ENCODE measurements at regions not wholly inside any gene's neighbourhood (a gene's known extent, or its start where the extent isn't known, plus 50 kb on each side); places are given as distances from the start of the nearest gene placed in this dataset.

DNA sequence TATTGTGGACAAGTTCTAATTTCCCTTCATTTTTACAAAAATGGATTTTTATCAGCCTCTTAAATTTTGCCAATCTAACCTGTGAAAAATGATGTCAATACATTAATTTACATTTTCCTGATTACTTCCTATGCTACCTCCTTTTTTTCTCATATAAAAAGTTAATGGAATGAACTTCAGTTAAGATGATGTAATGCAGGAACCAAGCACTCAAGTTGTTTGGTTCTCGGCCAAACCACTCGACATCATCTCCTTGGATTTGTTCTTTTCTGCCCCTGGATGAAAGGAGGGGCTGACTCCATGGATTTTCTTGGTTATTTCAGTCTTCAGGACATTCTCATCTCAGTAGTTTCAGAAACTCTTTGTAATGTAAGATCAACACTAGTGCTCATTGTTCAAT is 253.1 kb upstream of the NXPH2 start:
- no peak for DNase-seq (ENCODE audit: low spot score)

DNA sequence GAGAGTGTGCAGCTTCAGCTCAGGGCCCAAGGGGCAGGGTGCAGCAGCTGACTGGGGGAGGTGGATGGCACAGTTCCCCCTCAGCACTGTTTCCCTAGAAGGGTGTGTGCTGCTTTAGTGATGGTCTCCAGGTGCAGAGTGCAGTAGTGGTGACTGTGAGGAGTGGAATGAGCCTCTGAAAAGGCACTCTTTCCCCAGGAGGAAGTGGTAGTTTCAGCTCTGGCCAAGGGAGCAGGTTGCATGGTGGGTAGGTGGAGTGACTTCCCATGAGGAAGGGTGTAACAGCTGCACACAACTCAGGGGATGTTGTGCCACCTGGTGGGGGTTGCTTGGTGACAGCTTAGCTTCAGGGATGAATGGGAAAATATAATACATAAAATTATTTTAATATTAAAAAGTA is 251.5 kb upstream of the NXPH2 start:
- DNase-seq (ENCODE audit: low spot score), result peak; percentile 27

DNA sequence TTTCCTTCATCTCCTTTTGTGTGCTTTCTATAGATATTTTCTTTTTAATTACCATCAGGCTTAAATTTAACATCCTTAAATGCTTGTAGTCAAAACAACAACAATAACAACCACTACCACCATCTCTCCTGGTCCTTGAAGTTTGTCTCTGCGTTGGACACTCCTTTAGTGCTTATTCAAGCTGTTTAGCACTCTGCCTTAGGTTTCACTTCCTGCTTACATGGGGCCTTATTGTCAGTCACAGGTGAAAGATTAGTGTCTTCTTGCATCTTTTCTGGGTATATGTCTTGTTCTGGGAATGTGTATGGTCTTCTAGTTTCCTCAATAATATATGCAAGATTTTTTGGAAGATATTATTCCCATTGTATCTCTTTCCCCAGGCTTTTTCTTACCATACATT is 240.1 kb upstream of the NXPH2 start:
- DNase-seq (ENCODE audit: low spot score), result no peak

DNA sequence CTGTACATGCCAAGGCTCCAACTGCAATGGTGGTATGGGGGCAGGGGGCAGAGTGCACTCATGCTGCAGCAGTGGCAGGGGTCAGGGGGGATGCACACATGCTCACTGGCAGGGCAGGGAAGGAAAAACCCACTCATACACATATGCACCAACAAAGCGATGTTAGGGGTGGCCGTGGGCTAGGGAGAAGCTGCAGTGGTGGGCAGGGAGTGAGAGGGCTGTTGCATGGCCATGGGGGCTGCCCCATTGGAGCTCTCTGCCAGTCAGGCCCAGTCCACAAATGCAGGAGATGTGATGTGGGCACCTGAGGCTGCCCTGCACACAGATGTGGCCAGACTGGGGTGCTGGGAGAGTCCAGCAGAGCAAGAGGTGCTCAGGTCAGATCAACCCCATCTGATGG is 238.1 kb upstream of the NXPH2 start:
- DNase-seq (ENCODE audit: low spot score), result no peak

DNA sequence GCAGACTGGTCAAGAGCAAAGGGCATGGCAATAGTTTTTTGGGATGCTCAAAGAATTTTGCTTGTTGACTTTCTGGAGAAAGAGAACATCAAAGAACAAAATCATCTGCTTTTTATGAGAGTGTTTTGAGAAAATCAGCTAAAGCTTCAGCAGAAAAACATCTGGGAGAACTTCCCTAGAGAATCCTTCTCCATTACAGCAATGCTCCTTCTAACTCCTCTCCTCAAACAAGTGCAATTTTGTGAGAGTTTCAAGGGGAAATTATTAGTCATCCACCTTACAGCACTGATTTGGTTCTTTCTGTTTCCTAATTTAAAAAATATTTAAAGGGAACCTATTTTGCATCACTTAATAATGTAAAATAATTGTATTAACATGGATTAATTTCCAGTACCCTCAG is 226.9 kb upstream of the NXPH2 start:
- DNase-seq (ENCODE audit: low spot score), result no peak

DNA sequence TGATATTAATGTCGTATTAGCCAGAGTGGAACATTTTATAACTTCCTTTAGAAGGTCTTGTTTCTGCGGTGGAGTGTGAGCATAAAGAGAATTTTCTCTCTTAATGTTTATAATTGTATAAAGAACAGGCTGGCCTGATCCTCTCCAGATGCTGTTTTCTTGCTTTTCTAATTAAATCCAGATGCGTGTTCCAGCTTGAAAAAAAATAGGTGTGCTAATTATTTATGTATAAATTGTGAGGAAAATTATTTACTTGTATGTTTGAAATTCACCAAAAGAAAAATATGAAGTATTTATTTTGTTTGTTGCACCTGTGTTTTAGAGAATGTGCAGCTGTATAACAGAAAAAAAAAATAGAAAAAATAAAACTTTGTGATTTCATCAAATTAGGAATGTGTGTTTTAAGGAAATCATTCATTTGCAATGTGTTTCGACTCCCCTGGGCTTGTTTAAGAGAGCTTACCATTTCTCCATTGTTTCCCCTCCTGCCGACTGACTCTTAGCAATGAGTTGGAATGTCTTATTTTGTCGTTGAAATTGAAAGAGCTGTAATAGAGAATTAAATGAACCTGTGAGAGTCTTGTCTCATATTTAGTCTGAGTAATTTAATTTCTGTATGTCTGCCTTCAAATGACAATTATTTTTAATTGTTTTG is 220.1 kb upstream of the NXPH2 start:
- no peak for DNase-seq (ENCODE audit: low spot score)

DNA sequence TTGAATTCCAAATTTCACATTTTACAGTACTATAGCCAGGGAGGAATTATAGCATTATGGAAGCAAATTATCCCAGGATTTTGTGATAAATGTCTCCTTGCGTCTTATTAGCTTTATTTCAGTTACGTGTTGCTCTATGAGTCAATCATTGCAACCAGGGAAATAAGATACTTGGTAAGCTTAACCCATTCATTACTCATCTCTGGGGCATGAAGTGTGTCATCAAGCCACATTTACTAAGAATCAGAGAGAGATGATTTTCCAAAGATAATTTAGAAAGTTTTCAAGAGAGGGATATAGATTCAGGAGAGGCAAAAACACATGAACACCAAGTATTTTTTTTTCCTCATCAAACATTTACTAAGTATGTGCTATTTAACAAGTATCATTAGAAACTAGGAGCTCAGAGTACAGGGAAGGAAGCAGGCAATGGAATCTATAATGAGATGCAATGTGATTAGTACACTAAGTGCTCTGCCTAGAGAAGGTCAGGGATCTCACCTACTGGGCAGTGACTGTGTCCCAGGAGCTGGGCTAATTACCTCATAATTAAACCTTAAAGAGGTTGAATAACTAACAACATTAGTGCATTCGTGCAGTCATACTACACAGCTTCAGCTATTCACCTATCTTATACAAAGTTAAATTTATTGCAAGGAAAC is 217.8 kb upstream of the NXPH2 start:
- peak; percentile 78 for DNase-seq (ENCODE audit: low spot score)

DNA sequence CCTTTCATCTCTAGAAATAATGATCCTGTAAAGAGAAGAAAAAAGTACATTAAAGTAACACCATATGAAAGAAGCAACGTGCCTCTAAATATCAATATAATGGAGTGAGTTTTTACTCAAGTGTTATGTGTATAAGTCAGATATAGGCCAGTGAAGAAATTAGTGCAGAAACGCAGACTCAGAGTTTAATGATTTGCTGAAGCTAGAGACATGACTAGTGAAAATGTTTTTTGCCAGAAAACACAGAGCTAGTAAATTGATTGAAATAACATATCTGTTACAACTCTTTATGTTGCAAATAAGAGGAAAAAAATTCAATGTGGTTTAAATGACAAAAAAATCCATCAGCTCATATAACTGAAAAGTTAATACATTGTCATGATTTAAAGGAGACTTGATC is 217.2 kb upstream of the NXPH2 start:
- no peak for DNase-seq (ENCODE audit: low spot score)

DNA sequence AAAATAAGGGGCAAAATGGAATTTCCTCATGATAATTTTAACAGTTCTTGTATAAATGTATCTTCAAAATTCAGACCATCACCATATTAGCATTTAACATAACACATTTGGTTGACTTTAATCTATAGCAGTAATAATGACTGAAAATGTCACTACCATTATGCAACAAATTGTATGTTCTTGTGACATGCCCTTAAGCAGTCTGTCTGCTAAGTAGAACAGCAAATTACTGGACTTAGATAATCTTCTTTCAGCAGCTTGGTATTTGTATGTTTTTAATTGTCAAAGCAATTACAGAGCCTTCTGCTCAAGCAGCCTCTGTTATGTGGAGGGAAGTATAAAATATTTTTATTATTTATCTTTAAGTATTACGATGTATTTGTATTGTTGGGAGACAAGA is 214.3 kb upstream of the NXPH2 start:
- DNase-seq (ENCODE audit: low spot score), result no peak

DNA sequence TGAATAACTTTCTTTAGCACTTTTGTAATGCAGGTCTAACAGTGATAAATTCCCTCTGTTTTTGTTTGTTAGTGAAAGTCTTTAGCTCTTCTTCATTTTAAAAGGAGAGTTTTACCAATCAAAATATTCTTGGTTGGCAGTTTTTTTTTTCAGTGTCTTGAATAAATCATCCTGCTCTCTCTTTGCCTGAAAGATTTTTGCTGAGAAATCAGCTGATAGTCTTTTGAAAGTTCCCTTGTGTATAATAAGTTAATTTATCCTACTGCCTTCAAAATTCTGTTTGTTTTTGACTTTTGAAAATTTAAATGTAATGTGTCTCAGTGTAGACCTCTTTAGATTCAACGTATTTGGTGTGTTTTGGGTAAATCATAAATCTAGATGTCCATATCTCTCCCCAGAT is 205.7 kb upstream of the NXPH2 start:
- DNase-seq (ENCODE audit: low spot score), result no peak

DNA sequence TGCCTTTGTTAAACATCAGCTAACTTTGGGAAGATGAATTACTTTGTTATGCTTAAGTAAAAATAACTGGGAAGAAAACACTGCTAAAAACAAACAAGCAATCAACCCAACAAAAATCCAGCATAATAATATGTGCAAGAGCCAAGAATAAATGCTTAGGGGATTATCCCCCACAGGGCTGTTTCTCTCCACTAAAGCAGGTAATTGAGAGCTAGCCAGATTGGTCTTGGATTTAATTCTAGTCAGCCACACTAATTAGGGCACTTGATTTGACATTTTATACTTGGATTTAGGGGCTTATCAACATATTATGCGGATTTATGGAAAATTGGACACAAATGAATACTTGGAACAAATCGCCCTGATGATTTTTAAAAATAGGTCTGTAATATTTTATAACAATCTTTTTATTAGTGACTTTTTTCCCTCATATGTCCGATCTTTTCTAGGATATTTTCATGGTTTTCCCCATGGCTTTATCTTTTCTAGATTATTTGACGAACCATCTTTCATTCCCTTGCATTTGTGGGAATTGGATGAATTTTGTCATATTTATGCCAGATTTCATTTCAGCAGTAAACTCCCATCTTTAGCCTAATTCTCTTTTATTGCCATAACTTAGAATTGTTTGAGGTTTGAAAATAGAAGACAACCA is 199.1 kb upstream of the NXPH2 start:
- DNase-seq (ENCODE audit: low spot score), result no peak

DNA sequence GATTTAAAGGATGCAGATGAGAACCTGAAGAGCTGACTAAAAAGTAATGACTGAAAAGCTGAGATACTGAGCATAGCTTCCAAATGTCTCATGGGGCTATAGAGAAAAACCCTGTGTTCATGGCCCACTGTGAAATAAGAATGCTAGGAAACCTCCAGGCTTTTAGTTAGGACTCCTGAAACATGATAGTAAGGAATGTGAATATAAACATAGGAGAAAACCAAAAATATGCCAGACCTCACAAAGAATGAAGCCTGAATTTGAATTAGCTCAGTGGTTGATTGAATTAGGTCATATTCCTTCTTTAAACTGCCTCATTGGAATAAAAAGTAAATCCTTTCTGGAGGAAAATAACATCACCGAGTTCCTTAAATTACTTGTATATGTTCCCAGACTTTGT is 194.5 kb upstream of the NXPH2 start:
- DNase-seq (ENCODE audit: low spot score), result no peak

DNA sequence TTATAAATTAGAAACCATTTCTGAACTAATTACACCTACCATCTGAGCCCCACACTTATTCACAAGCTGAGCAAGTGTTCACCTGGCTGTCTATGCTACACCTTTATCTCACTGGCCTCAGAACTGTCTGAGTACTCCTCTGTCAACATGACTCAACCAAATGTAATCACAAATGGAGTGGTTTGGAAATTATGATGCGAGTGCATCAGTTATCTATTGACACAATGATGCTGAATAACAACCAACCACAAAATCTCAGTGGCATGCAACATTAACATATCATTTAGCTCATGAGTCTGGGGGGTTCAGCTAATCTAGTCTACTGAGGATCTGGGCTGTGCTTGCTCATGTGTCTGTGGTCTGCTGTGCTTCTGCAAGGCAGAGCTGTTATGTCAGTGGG is 184.2 kb upstream of the NXPH2 start:
- no peak for DNase-seq (ENCODE audit: low spot score)

DNA sequence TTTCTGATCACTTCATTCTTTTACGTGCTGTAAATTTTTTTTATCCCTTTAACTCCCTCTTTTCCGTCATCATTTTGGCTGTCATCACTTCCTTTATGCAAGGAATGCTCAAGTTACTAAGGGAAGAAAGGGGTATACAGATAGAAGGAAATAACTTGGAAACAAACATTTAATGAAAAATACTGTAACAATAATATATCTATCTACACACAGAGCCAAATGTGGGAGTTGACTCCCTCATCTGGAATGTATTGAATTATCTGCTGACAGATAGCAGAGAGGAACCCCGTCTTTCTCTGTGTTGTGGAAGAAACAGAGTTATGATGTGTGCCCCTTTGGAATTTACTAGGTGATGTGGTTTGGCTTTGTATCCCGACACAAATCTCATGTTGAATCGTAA is 182.5 kb upstream of the NXPH2 start:
- no peak for DNase-seq (ENCODE audit: low spot score)

DNA sequence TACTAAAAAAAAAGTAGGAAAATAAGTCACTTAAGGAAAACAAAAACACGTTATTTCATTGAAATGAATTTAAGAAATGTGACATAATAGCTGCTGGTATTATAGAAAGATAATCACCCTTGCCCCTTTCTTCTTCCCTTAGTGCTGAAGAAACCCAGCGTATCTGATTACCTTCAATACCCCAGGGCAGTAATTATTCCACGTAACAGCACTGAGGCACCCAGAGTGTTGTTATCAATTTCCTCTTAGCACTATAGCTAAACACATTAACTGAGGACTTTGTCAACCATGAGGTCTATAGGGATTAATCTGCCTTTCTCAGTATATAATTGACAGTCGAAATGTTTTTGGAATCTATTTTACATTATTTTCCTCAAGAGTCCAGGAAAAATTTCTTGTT is 180.0 kb upstream of the NXPH2 start:
- DNase-seq (ENCODE audit: low spot score), result no peak

DNA sequence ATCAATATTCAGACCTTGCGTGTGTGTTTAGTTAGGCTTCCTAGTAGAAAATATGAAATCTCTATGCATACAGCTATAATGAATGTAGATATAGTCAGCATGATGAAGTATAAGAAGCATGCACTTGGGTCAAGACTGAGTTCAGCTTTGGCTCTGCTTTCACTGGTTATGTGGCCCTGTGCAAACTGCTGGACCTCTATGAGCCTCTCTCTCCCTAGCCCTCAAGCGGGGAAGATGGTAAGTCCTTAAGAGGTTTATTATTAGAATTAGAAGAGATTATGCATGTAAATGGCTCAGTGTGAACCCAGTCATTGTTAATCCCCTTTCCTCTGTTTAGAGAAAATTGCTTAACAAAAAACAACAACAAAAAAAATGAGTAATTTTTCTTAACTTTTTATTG is 178.8 kb upstream of the NXPH2 start:
- DNase-seq (ENCODE audit: low spot score), result no peak

DNA sequence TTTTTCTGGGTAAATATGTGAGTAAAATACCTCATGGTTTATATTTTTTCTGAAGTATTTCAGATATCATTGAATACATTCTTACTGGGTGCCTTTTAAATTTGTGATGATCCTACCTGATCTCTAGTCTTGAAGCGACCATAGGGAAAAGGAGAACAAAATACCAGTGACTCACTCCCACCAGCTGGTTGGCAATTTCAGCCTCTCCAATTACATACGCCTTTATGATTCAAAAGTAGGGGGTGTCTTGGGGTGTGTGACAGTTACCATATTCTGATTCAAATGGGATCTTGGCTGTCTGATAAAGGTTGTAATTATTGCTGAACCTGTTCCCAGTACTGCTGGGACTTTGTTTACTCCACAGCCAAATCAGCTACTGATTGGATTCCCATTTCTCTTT is 175.9 kb upstream of the NXPH2 start:
- peak; percentile 7 for DNase-seq (ENCODE audit: low spot score)

DNA sequence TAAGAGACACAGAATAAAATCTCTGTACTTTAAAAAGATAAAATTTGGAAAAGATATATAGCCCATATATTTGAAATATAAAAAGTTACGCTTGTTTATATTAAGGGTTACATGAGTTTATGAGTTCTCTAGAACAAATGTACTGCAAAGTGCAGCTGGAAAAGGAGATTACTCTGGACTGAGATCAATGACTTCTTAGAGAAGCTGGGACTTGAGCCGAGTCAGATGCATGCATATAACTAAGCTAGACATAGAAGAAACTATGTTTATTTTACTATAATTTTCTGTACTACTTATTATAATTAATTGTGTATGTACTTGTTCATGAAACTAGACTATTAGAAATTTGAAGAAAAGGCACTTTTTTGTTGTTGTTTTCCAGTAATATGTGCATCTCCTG is 170.3 kb upstream of the NXPH2 start:
- no peak for DNase-seq (ENCODE audit: low spot score)

DNA sequence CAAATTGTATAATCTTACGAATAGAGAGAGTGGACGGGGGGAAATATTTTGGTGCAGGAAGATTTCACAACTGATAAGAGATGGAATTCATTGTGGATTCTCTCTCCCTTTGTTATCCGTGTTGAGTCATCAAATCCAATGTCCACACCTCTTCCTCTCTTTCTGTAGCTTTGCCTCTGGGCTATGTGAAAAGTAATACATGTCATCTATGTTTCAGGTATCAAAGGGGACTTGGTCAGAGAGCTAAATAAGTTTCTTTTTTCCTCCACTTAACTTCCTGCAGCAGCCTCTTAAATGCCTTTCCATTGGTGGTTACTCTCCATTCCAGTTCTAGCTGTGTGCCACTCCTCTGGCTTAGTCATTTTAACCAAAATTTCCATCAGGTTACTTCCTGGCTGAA is 169.3 kb upstream of the NXPH2 start:
- DNase-seq (ENCODE audit: low spot score), result no peak

DNA sequence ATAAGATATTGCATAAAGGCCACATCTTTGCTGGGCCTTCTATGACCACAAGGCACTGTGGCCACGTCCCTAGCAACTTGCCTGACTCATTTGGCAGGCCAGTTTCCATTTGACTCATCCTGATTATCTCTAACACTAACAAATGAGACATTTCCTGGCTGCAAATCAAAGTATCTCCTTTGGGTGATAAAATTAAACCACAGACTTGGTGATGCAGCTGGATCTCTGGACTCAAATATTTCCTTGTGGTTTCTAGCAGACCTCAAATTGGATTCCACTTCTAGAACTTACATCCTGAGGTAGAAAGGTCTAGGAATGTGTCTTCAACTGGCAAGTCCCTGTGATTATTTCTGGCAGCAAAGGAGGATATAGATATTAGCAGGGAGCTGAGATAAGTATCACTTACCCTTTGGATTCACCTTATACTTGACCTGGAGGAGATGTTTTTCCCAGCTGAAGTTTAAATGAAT is 167.9 kb upstream of the NXPH2 start:
- peak; percentile 96 for DNase-seq (ENCODE audit: low spot score)

DNA sequence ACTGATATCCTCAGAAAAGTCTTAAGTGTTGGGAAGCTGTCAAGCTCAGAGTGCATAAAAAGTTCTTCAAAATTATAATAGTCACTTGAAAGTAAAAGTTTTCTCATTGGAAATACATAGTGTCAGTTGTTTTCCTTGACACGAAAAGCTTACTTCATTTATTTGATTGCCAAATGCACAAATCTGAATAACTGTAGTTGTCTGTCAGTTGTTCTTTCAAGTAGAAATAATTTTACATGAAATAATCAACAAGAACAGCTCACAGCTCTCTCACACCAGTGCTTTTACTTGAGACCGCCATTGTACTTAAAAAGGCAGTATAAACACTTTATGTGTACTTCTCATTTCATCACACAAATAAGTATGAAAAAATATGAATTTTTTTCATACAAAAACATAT is 163.3 kb upstream of the NXPH2 start:
- DNase-seq (ENCODE audit: low spot score), result no peak

DNA sequence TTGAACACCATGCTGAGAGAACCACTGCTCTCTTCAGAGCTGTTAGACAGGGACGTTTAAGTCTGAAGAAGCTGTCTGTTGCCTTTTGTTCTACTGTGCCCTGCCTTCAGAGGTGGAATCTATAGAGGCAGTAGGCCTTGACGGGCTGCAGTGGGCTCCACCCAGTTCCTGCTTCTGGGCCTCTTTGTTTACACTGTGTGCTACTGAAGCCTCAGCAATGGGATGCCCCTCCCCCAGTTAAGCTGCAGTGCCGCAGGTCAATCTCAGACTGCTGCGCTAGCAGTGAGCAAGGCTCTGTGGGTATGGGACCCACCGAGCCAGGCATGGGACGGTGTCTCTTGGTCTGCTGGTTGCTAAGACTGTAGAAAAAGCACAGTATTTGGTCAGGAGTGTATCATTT is 162.3 kb upstream of the NXPH2 start:
- DNase-seq (ENCODE audit: low spot score), result no peak
